Endothelial cell of umbilical vein (primary cell): ENCODE measurements at regions not wholly inside any gene's neighbourhood (a gene's known extent, or its start where the extent isn't known, plus 50 kb on each side); places are given as distances from the start of the nearest gene placed in this dataset.

Experiments
- BruUV-seq: library from RNA; stranded (reverse); fragments of 400-500 nt; replicated peaks from 2 replicates; lab custom pipeline; 2021; lab: Mats Ljungman, UMichigan
- CTCF ChIA-PET: fragments of 300-600, 350-600 bp; sonication (Branson Sonifier 250); formaldehyde crosslinking; loops from one replicate; lab custom pipeline; 2021; ENCODE audit warnings: antibody characterized with exemption, inconsistent platforms; lab: Charles Lee
- POLR2A ChIA-PET: fragments of 300-600, 350-600 bp; sonication (Branson Sonifier 250); formaldehyde crosslinking; loops from one replicate; lab custom pipeline; 2021; ENCODE audit warnings: antibody characterized with exemption, inconsistent platforms; lab: Charles Lee
- DNase-seq: peaks from one replicate; pipeline ENCODE4 v3.0.0-alpha.2; 2011; ENCODE audit warnings: low read depth, low spot score
- FAIRE-seq: peaks from 2 replicates; lab custom pipeline; 2011; peaks lifted over from hg19 to GRCh38; lab: Jason Lieb, UNC
- H2AFZ ChIP-seq: 2 replicates; pipeline ENCODE4 v1.6.0; 2012; ENCODE audit warnings: low read depth, low read length, control low read depth, inconsistent platforms
- H3K27ac ChIP-seq: 2 replicates; pipeline ENCODE4 v1.5.1; 2011; ENCODE audit warnings: low read depth, mild to moderate bottlenecking, control low read depth, low read length, moderate library complexity; ENCODE audit not compliant: insufficient read depth
- H3K27me3 ChIP-seq, 2 experiments: 2 replicates each; pipeline versions ENCODE4 v1.6.0 to v1.6.1; 2011; ENCODE audit warnings: low read length in 2 of 2, mixed read lengths in 1 of 2; ENCODE audit not compliant: control insufficient read depth in 2 of 2, insufficient read depth in 2 of 2
- H3K36me3 ChIP-seq, 2 experiments: 2 replicates in 1 of 2; 3 replicates in 1 of 2; pipeline ENCODE4 v1.5.1; 2011; ENCODE audit warnings: low read length in 2 of 2, mild to moderate bottlenecking in 1 of 2, moderate library complexity in 1 of 2; ENCODE audit not compliant: control insufficient read depth in 2 of 2, insufficient read depth in 2 of 2; ENCODE audit errors: extremely low read depth in 1 of 2
- H3K4me1 ChIP-seq: 3 replicates; pipeline ENCODE4 v1.5.1; 2011; ENCODE audit warnings: mild to moderate bottlenecking, low read length; ENCODE audit not compliant: control insufficient read depth, insufficient read depth; ENCODE audit errors: extremely low read depth
- H3K4me2 ChIP-seq: 2 replicates; pipeline ENCODE4 v1.6.1; 2011; ENCODE audit warnings: low read length, control low read depth, mixed read lengths; ENCODE audit not compliant: insufficient read depth
- H3K4me3 ChIP-seq, 3 experiments: fragments of 200-600 bp in 1 of 3; sonication (generic), shearing (Covaris generic) in 1 of 3; replicated peaks in 1 of 3; 2 replicates each; pipeline ENCODE4 v1.5.1; 2011 to 2016; ENCODE audit warnings: control low read depth in 3 of 3, low read length in 3 of 3, mild to moderate bottlenecking in 2 of 3, inconsistent platforms in 1 of 3, low read depth in 1 of 3, moderate library complexity in 1 of 3; ENCODE audit not compliant: insufficient read depth in 1 of 3
- H3K79me2 ChIP-seq: 2 replicates; pipeline ENCODE4 v1.6.0; 2012; ENCODE audit warnings: low read length, inconsistent platforms; ENCODE audit not compliant: control insufficient read depth, insufficient read depth
- H3K9ac ChIP-seq: replicated peaks from 2 replicates; pipeline ENCODE3; 2011; ENCODE audit warnings: low read length, control low read depth; ENCODE audit not compliant: insufficient read depth; ENCODE audit errors: extremely low read depth
- H3K9me1 ChIP-seq: replicated peaks from 3 replicates; pipeline ENCODE4 v1.6.0; 2011; ENCODE audit warnings: mild to moderate bottlenecking, low read length; ENCODE audit not compliant: control insufficient read depth, insufficient read depth; ENCODE audit errors: extremely low read depth
- H3K9me3 ChIP-seq: replicated peaks from 2 replicates; pipeline ENCODE4 v1.5.1; 2012; ENCODE audit warnings: low read length, inconsistent platforms; ENCODE audit not compliant: control insufficient read depth, insufficient read depth
- H4K20me1 ChIP-seq: replicated peaks from 2 replicates; pipeline ENCODE3; 2011; ENCODE audit warnings: mild to moderate bottlenecking, low read length; ENCODE audit not compliant: control insufficient read depth, insufficient read depth; ENCODE audit errors: extremely low read depth
- CTCF ChIP-seq, 2 donors: IDR thresholded peaks; 1 replicate in 1 of 2; 2 replicates in 1 of 2; pipeline ENCODE4 v1.5.1; 2011; ENCODE audit warnings: low read length in 2 of 2, mild to moderate bottlenecking in 2 of 2, moderate library complexity in 2 of 2, control low read depth in 1 of 2, inconsistent platforms in 1 of 2, low read depth in 1 of 2; ENCODE audit not compliant: insufficient read depth in 1 of 2; ENCODE audit errors: extremely low read depth in 1 of 2
- EZH2 ChIP-seq: IDR thresholded peaks from 2 replicates; pipeline ENCODE4 v1.6.1; 2012; ENCODE audit warnings: borderline replicate concordance, low read depth, mild to moderate bottlenecking, moderate library complexity, low read length, inconsistent platforms; ENCODE audit not compliant: severe bottlenecking
- FOS ChIP-seq: IDR thresholded peaks from 2 replicates; pipeline ENCODE4 v1.6.1; 2011; ENCODE audit warnings: mild to moderate bottlenecking, low read length, moderate library complexity, borderline replicate concordance; ENCODE audit not compliant: insufficient read depth
- GATA2 ChIP-seq: IDR thresholded peaks from 2 replicates; pipeline ENCODE4 v1.7.0; 2011; ENCODE audit warnings: low read depth, mild to moderate bottlenecking, moderate library complexity, mixed read lengths, low read length; ENCODE audit not compliant: insufficient read length, insufficient read depth
- JUN ChIP-seq: IDR thresholded peaks from 2 replicates; pipeline ENCODE4 v1.6.1; 2011; ENCODE audit warnings: borderline replicate concordance, low read depth; ENCODE audit not compliant: insufficient read length, insufficient read depth
- MAX ChIP-seq: IDR thresholded peaks from 2 replicates; pipeline ENCODE4 v1.6.1; 2011; ENCODE audit not compliant: insufficient read depth, insufficient read length
- MYC ChIP-seq: IDR thresholded peaks from one replicate; pipeline ENCODE4 v1.6.1; 2011; ENCODE audit warnings: mild to moderate bottlenecking, low read depth, low read length
- POLR2A ChIP-seq: IDR thresholded peaks from 2 replicates; pipeline ENCODE4 v1.6.1; 2012; ENCODE audit warnings: low read depth, mild to moderate bottlenecking, control low read depth, low read length
- POLR2AphosphoS5 ChIP-seq: IDR thresholded peaks from 2 replicates; pipeline ENCODE4 v1.6.1; 2012; ENCODE audit warnings: low read depth, mild to moderate bottlenecking, control low read depth, low read length, moderate library complexity; ENCODE audit not compliant: insufficient read depth
- dilution Hi-C: fragments of 300-500 bp; cut with MboI; formaldehyde crosslinking; loops from one replicate; pipeline ENCODE4 v1.15.0; 2019; ENCODE audit warnings: low sequenced_read_pairs; ENCODE audit not compliant: extremely low pct_ligation_motif_present
- intact Hi-C: fragments of 100-400 bp; cut with micrococcal nuclease; formaldehyde crosslinking; loops from one replicate; pipeline ENCODE4 v1.10.0; 2022

- no peak for DNase-seq
- H3K27me3 ChIP-seq = no peaks in the 10 kb centered on the region
- no peaks in the 10 kb centered on the region for H3K4me1 ChIP-seq
- no TSS peak for BruUV-seq
- H3K4me3 ChIP-seq = no peak overlapping the region
- TF ChIP-seq POLR2AphosphoS5 (no peak), EZH2 (no peak), MAX (no peak), POLR2A (no peak), JUN (no peak)
- no peak overlapping the region for H3K4me2 ChIP-seq
- intact Hi-C loops (no loop called here), dilution Hi-C loops (no loop called here)
- CTCF ChIA-PET = no interaction called here
- H2AFZ ChIP-seq = no peak overlapping the region
- H3K27ac ChIP-seq = no peak overlapping the region
- no peaks in the 10 kb centered on the region for H4K20me1 ChIP-seq
- FAIRE-seq = no peak
- POLR2A ChIA-PET = no interaction called here
- H3K9me3 ChIP-seq = no peaks in the 10 kb centered on the region
- H3K36me3 ChIP-seq = no peaks in the 10 kb centered on the region
- H3K9ac ChIP-seq = no peak overlapping the region
- H3K79me2 ChIP-seq = no peaks in the 10 kb centered on the region
- no peaks in the 10 kb centered on the region for H3K9me1 ChIP-seq
Measured at GRCh38 chr1:80050523-80050922, 1044.0 kb upstream of the ADGRL4 start.

- DNase-seq = no peak
- TF ChIP-seq GATA2 = no peak
- no peak for TF ChIP-seq JUN
- TF ChIP-seq EZH2 = no peak
- TF ChIP-seq MYC = no peak
- no peak for TF ChIP-seq POLR2A
- TF ChIP-seq MAX = no peak
- TF ChIP-seq FOS = no peak
- no peak for TF ChIP-seq POLR2AphosphoS5
- no peak for TF ChIP-seq CTCF (IDR thresholded peaks at IDR 0.05; ENCODE audit: extremely low read depth in 1 of 2, insufficient read depth in 1 of 2, low read depth in 1 of 2, low read length in 2 of 2)
- Histone ChIP-seq H3K27me3 (no peaks in the 10 kb centered on the region), H3K4me3 (no peak overlapping the region), H3K9me1 (no peaks in the 10 kb centered on the region), H3K9ac (no peak overlapping the region), H3K27ac (no peak overlapping the region), H3K4me1 (no peaks in the 10 kb centered on the region), H3K79me2 (no peaks in the 10 kb centered on the region), H2AFZ (no peak overlapping the region), H3K36me3 (no peaks in the 10 kb centered on the region), H3K9me3 (no peaks in the 10 kb centered on the region), H3K4me2 (no peak overlapping the region), H4K20me1 (no peaks in the 10 kb centered on the region)
- BruUV-seq = no TSS peak
- intact Hi-C loops = no loop called here
- POLR2A ChIA-PET = no interaction called here
- CTCF ChIA-PET = no interaction called here
- dilution Hi-C loops = no loop called here
- no peak for FAIRE-seq
Measured at GRCh38 chr1:80050085-80050484, 1043.6 kb upstream of the ADGRL4 start.
